NCI-H526 treated with DMSO at 0.1 percent for 48 hours (cell line): ENCODE measurements at regions not wholly inside any gene's neighbourhood (a gene's known extent, or its start where the extent isn't known, plus 50 kb on each side); places are given as distances from the start of the nearest gene placed in this dataset.
"Not testable (repeated sequence)": the region's sequence is repeated elsewhere in the genome, so short reads cannot be mapped to it uniquely, and the experiment has no call there.

ENCODE experiments used
- DNase-seq: peaks from one replicate; lab custom pipeline; 2025; lab: John Stamatoyannopoulos, UW

GRCh38 chr4:29948451-29948850 lies 771.7 kb upstream of the PCDH7 start:
- DNase-seq: no peak

- DNase-seq: no peak
Measured at GRCh38 chr4:29948858-29949257, 771.3 kb upstream of the PCDH7 start.

- no peak for DNase-seq
Measured at GRCh38 chr4:29966386-29966785, 753.8 kb upstream of the PCDH7 start.

- no peak for DNase-seq
Measured at GRCh38 chr4:29970626-29971025, 749.5 kb upstream of the PCDH7 start.

- DNase-seq: no peak
Measured at GRCh38 chr4:29972121-29972520, 748.0 kb upstream of the PCDH7 start.

- no peak for DNase-seq
Measured at GRCh38 chr4:29983890-29984289, 736.3 kb upstream of the PCDH7 start.

GRCh38 chr4:30001628-30002027 lies 718.5 kb upstream of the PCDH7 start:
- DNase-seq: no peak

GRCh38 chr4:30002341-30002740 lies 717.8 kb upstream of the PCDH7 start:
- DNase-seq: no peak

GRCh38 chr4:30005995-30006394 lies 714.2 kb upstream of the PCDH7 start:
- DNase-seq: no peak

GRCh38 chr4:30024526-30024925 lies 695.6 kb upstream of the PCDH7 start:
- no peak for DNase-seq

- DNase-seq: no peak
Measured at GRCh38 chr4:30028826-30029225, 691.3 kb upstream of the PCDH7 start.

GRCh38 chr4:30056016-30056766 lies 664.0 kb upstream of the PCDH7 start:
- DNase-seq: no peak

GRCh38 chr4:30068234-30068633 lies 651.9 kb upstream of the PCDH7 start:
- no peak for DNase-seq

GRCh38 chr4:30073011-30073710 lies 647.0 kb upstream of the PCDH7 start:
- no peak for DNase-seq

GRCh38 chr4:30092420-30093128 lies 627.6 kb upstream of the PCDH7 start:
- DNase-seq: not testable (repeated sequence)

- DNase-seq: no peak
Measured at GRCh38 chr4:30094887-30095286, 625.3 kb upstream of the PCDH7 start.

GRCh38 chr4:30103455-30103854 lies 616.7 kb upstream of the PCDH7 start:
- DNase-seq: no peak

- no peak for DNase-seq
Measured at GRCh38 chr4:30116401-30116800, 603.8 kb upstream of the PCDH7 start.

- no peak for DNase-seq
Measured at GRCh38 chr4:30117433-30117832, 602.7 kb upstream of the PCDH7 start.

- no peak for DNase-seq
Measured at GRCh38 chr4:30122711-30123110, 597.5 kb upstream of the PCDH7 start.

GRCh38 chr4:30124621-30125020 lies 595.5 kb upstream of the PCDH7 start:
- DNase-seq: not testable (repeated sequence)

- no peak for DNase-seq
Measured at GRCh38 chr4:30125868-30126267, 594.3 kb upstream of the PCDH7 start.

GRCh38 chr4:30126351-30126750 lies 593.8 kb upstream of the PCDH7 start:
- DNase-seq: no peak
